A549 (cell line): ENCODE measurements at regions not wholly inside any gene's neighbourhood (a gene's known extent, or its start where the extent isn't known, plus 50 kb on each side); places are given as distances from the start of the nearest gene placed in this dataset.

Source experiments
- MAZ ChIP-seq: fragments of 150-350 bp; IDR thresholded peaks from 2 replicates; pipeline ENCODE4 v1.6.1; 2014; ENCODE audit warnings: antibody characterized with exemption, low read depth, low read length, borderline replicate concordance
- TF ChIP-seq, protein P1 (sequence below): IDR thresholded peaks from 2 replicates; pipeline ENCODE4 v1.6.1; 2012

- TF ChIP-seq, protein P1, sequence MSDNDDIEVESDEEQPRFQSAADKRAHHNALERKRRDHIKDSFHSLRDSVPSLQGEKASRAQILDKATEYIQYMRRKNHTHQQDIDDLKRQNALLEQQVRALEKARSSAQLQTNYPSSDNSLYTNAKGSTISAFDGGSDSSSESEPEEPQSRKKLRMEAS = no peak
- no peak for TF ChIP-seq MAZ
These were observed 165.7 kb downstream of the KDR start for GRCh38 chr4:54959651-54960116.
